D721Med (cell line): ENCODE measurements at regions not wholly inside any gene's neighbourhood (a gene's known extent, or its start where the extent isn't known, plus 50 kb on each side); places are given as distances from the start of the nearest gene placed in this dataset.

Experiments used
- DNase-seq: peaks from one replicate; pipeline ENCODE4 v3.0.0; 2011; ENCODE audit warnings: low spot score; ENCODE audit not compliant: insufficient read length
- FAIRE-seq: peaks from 2 replicates; lab custom pipeline; 2011; peaks lifted over from hg19 to GRCh38; lab: Jason Lieb, UNC
- TF ChIP-seq, protein P1 (sequence below): IDR thresholded peaks from 2 replicates; pipeline ENCODE4 v1.5.1; 2012; ENCODE audit warnings: mild to moderate bottlenecking, control low read depth; ENCODE audit not compliant: insufficient read depth; ENCODE audit errors: missing control alignments

DNA sequence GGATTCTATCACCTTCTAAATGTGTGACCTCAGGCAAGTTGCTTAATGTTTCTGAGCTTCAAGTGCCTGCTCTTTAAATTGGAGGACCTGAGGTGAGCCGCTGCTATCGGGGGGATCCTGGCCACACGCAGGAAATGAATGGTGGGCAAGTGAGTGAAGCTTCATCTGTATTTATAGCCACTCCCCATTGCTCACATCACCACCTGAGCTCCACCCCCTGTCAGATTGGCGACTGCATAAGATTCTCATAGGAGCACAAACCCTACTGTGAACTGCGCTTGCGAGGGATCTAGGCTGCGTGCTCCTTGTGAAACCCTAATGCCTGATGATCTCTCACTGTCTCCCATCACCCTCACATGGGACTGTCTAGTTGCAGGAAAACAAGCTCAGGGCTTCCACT, 158.6 kb upstream of the CCND2 start:
- FAIRE-seq: no peak
- no peak for DNase-seq
- TF ChIP-seq, protein P1, sequence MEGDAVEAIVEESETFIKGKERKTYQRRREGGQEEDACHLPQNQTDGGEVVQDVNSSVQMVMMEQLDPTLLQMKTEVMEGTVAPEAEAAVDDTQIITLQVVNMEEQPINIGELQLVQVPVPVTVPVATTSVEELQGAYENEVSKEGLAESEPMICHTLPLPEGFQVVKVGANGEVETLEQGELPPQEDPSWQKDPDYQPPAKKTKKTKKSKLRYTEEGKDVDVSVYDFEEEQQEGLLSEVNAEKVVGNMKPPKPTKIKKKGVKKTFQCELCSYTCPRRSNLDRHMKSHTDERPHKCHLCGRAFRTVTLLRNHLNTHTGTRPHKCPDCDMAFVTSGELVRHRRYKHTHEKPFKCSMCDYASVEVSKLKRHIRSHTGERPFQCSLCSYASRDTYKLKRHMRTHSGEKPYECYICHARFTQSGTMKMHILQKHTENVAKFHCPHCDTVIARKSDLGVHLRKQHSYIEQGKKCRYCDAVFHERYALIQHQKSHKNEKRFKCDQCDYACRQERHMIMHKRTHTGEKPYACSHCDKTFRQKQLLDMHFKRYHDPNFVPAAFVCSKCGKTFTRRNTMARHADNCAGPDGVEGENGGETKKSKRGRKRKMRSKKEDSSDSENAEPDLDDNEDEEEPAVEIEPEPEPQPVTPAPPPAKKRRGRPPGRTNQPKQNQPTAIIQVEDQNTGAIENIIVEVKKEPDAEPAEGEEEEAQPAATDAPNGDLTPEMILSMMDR: no peak

DNA sequence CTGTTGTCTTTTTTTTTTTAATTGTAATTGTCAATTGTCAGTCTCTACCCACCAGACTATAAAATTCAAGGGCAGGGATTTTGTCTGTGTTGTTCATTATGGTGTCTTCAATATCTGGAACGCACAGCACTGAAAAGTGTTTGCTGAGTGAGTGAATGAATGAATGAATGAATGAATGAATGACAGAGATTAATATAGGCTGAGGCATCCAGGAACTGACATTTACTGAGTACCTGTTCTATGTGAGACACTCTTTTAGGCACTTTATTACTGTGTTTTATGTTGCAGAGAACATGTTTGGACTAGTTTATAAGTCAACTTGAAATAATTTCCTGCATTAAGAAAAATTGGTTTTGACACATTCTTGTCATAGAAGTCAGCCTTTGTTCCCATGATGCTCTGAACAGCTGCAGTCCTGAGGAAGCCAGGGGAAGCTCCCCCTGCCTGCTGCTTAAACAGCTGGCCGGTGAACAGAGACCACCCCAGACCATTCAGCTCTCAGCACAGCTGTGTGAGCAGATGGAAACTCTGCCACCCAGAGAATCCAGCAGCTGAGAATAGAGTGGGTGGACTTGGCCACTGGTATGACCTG, 160.7 kb upstream of the CCND2 start:
- TF ChIP-seq, protein P1: no peak
- DNase-seq (no peak), FAIRE-seq (no peak)

DNA sequence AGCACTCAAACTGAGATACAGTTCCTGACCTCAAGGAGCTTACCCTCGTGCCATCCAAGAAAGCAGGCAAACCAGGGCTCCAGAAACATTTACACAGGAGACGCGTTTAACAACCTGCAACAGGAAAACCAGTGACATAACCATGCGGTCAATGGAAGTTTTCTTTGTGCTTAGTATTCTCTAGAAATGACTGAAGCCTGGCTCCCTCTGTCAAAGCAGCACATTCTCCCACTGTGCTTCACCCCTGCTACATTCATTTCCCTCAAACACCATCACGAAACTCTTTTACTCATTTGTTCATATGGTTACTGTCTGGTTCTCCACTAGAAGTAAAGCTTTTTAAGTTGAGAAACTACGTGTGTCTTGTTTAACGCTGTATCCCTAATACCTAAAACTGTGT, 161.3 kb upstream of the CCND2 start:
- DNase-seq (no peak), FAIRE-seq (no peak)
- TF ChIP-seq, protein P1: no peak

DNA sequence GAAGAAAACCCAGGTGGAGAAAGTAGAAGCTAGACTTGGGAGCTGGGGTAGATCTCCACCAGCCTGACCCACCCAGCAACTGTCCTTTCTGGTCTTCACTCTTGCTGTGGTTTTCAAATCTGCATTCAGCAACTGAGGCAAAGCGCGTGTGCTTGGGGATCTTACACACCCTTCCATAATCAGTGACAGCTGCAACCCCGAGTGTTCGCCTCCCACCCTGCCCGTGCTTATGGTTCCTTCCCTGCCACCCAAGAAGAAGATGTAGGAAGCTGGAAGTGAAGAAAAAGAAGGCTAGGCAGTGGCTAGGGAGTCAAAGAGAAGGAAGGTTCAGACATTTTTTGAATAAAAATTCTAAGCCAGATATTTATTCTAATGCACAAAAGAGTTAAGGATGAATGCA, 162.6 kb upstream of the CCND2 start:
- TF ChIP-seq, protein P1: no peak
- DNase-seq: no peak
- FAIRE-seq: no peak

DNA sequence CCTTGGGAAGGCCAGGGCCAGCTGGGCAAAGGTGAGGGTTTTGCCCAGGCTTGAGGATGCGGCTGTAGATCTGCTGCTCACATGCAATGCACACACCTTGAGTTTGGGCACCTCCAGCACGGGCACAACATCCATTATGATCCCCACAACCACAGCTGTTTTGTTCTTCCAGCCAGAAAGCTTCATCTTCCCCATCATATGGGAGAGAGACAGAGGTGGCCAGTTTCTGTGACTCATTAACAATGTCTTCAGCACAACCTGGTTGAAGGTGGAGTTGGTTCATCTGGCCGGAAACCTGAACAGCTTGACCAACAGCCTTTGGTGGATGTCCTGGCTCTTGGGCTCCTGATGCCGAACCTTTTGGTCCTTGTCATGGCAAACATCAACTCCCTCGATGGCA, 163.7 kb upstream of the CCND2 start:
- DNase-seq (no peak), FAIRE-seq (no peak)
- TF ChIP-seq, protein P1: no peak

DNA sequence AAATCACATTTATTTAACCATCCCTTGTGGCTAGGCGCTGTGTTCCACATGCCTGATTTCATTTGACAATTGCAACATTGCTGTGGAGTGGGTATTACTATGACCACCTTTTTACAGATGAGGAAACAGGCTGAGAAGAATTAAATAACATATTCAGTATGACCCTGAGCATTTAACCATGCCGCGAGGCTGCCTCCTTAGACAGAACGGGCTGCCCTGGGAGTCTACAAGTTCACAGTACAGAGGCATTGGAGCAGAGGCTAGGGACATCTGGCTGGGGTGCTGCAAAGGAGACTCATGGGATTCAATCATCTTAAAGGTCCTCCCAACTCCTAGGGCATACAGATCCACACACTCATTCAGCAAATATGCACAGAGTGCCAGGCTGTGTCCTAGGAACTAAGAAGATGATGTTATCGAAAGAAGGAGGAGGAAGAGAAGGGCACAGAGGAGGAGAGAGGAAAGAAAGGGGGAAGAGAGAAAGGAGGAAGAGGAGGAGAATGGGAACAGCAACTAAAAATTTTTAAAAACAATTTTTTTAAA, 164.7 kb upstream of the CCND2 start:
- TF ChIP-seq, protein P1: no peak
- FAIRE-seq: no peak
- DNase-seq: no peak

DNA sequence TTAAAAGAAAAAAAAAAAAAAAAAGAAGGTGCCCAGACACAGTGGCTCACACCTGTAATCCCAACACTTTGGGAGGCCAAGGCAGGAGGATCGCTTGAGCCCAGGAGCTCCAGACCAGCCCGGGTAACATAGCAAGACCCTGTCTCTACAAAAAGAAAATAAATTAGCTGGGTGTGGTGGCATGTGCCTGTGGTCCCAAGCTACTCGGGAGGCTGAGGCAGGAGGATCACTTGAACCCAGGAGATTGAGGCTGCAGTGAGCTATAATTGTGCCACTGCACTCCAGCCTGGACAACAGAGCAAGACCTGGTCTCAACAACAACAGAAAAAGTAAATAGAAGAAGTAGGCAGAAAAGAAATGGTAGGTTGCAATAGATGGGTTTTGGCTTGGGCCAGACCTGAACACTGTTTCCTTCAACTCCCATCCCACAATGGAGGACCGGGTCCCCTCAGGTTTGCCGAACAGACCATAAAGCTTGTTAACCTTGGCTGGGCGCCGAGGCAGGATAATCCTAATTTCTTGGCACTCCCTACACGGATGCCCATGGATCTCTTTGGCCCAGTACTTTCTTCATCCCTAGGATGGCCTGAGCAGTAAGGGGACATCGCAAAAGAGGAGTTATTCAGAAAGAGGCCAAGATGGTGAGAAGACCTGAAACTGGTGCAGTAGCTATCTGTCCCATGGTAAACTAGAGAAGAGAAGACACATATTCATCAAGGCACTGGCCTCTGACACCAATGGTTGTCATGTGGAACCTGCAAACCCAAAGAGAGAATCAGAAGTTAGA, 165.5 kb upstream of the CCND2 start:
- no peak for FAIRE-seq
- DNase-seq: no peak
- TF ChIP-seq, protein P1: no peak
